ENCODE measurements at regions not wholly inside any gene's neighbourhood (a gene's known extent, or its start where the extent isn't known, plus 50 kb on each side); places are given as distances from the start of the nearest gene placed in this dataset.

GRCh38 chr1:213921311-213921710 is 66.5 kb upstream of the PROX1 start:
- Histone ChIP-seq H3K9me3 (ENCODE audit: control insufficient read depth in 3 of 3, low read length in 3 of 3) (no peaks in the 10 kb centered on the region), H3K27me3 (ENCODE audit: control insufficient read depth in 3 of 3, insufficient read depth in 3 of 3, low read length in 3 of 3) (no peaks in the 10 kb centered on the region), H3K4me3 (ENCODE audit: low read length in 3 of 3) (no peak overlapping the region)

GRCh38 chr1:213921712-213922111 is 66.1 kb upstream of the PROX1 start:
- H3K36me3 ChIP-seq (ENCODE audit: control insufficient read depth in 3 of 3, insufficient read depth in 3 of 3, low read length in 3 of 3), result no peaks in the 10 kb centered on the region
- no peak overlapping the region for H3K27ac ChIP-seq (ENCODE audit: low read depth, low read length)

More at GRCh38 chr1:213921311-213921710, 66.5 kb upstream of the PROX1 start:
- Histone ChIP-seq H3K36me3 (ENCODE audit: control insufficient read depth in 3 of 3, insufficient read depth in 3 of 3, low read length in 3 of 3) (no peaks in the 10 kb centered on the region), H3K27ac (ENCODE audit: low read depth, low read length) (no peak overlapping the region), H3K4me1 (ENCODE audit: control insufficient read depth in 3 of 3, insufficient read depth in 3 of 3, low read length in 3 of 3) (no peaks in the 10 kb centered on the region), H3K9ac (ENCODE audit: low read depth in 1 of 3, low read length in 3 of 3) (no peak overlapping the region)

GRCh38 chr1:213925531-213926182 is 62.1 kb upstream of the PROX1 start:
- H3K9ac ChIP-seq (ENCODE audit: low read depth in 1 of 3, low read length in 3 of 3), result no peak overlapping the region
- no peaks in the 10 kb centered on the region for H3K27me3 ChIP-seq (ENCODE audit: control insufficient read depth in 3 of 3, insufficient read depth in 3 of 3, low read length in 3 of 3)
- H3K9me3 ChIP-seq (ENCODE audit: control insufficient read depth in 3 of 3, low read length in 3 of 3), result no peaks in the 10 kb centered on the region
- H3K4me3 ChIP-seq (ENCODE audit: low read length in 3 of 3), result no peak overlapping the region
- no peak overlapping the region for H3K27ac ChIP-seq (ENCODE audit: low read depth, low read length)
- H3K4me1 ChIP-seq (ENCODE audit: control insufficient read depth in 3 of 3, insufficient read depth in 3 of 3, low read length in 3 of 3), result no peaks in the 10 kb centered on the region
- no peaks in the 10 kb centered on the region for H3K36me3 ChIP-seq (ENCODE audit: control insufficient read depth in 3 of 3, insufficient read depth in 3 of 3, low read length in 3 of 3)

More at GRCh38 chr1:213921712-213922111, 66.1 kb upstream of the PROX1 start:
- Histone ChIP-seq H3K4me3 (ENCODE audit: low read length in 3 of 3) (no peak overlapping the region), H3K9me3 (ENCODE audit: control insufficient read depth in 3 of 3, low read length in 3 of 3) (no peaks in the 10 kb centered on the region), H3K9ac (ENCODE audit: low read depth in 1 of 3, low read length in 3 of 3) (no peak overlapping the region), H3K4me1 (ENCODE audit: control insufficient read depth in 3 of 3, insufficient read depth in 3 of 3, low read length in 3 of 3) (no peaks in the 10 kb centered on the region), H3K27me3 (ENCODE audit: control insufficient read depth in 3 of 3, insufficient read depth in 3 of 3, low read length in 3 of 3) (no peaks in the 10 kb centered on the region)

GRCh38 chr1:213927846-213928245 is 59.9 kb upstream of the PROX1 start:
- peaks cover 0 to 6% (median 0%) of the 10 kb centered on the region in 3 donors for H3K27me3 ChIP-seq (ENCODE audit: control insufficient read depth in 3 of 3, insufficient read depth in 3 of 3, low read length in 3 of 3)
- no peaks in the 10 kb centered on the region for H3K36me3 ChIP-seq (ENCODE audit: control insufficient read depth in 3 of 3, insufficient read depth in 3 of 3, low read length in 3 of 3)
- no peaks in the 10 kb centered on the region for H3K4me1 ChIP-seq (ENCODE audit: control insufficient read depth in 3 of 3, insufficient read depth in 3 of 3, low read length in 3 of 3)

GRCh38 chr1:213929398-213929797 is 58.4 kb upstream of the PROX1 start:
- H3K4me3 ChIP-seq (ENCODE audit: low read length in 3 of 3), result no peak overlapping the region
- no peaks in the 10 kb centered on the region for H3K36me3 ChIP-seq (ENCODE audit: control insufficient read depth in 3 of 3, insufficient read depth in 3 of 3, low read length in 3 of 3)
- no peaks in the 10 kb centered on the region for H3K4me1 ChIP-seq (ENCODE audit: control insufficient read depth in 3 of 3, insufficient read depth in 3 of 3, low read length in 3 of 3)
- H3K9me3 ChIP-seq (ENCODE audit: control insufficient read depth in 3 of 3, low read length in 3 of 3), result no peaks in the 10 kb centered on the region
- no peak overlapping the region for H3K9ac ChIP-seq (ENCODE audit: low read depth in 1 of 3, low read length in 3 of 3)
- no peak overlapping the region for H3K27ac ChIP-seq (ENCODE audit: low read depth, low read length)
- H3K27me3 ChIP-seq (ENCODE audit: control insufficient read depth in 3 of 3, insufficient read depth in 3 of 3, low read length in 3 of 3), result peaks cover 0 to 6% (median 0%) of the 10 kb centered on the region in 3 donors

More at GRCh38 chr1:213927846-213928245, 59.9 kb upstream of the PROX1 start:
- Histone ChIP-seq H3K4me3 (ENCODE audit: low read length in 3 of 3) (no peak overlapping the region), H3K9me3 (ENCODE audit: control insufficient read depth in 3 of 3, low read length in 3 of 3) (no peaks in the 10 kb centered on the region), H3K9ac (ENCODE audit: low read depth in 1 of 3, low read length in 3 of 3) (no peak overlapping the region), H3K27ac (ENCODE audit: low read depth, low read length) (no peak overlapping the region)

GRCh38 chr1:213931836-213932235 is 55.9 kb upstream of the PROX1 start:
- Histone ChIP-seq H3K36me3 (ENCODE audit: control insufficient read depth in 3 of 3, insufficient read depth in 3 of 3, low read length in 3 of 3) (no peaks in the 10 kb centered on the region), H3K27ac (ENCODE audit: low read depth, low read length) (no peak overlapping the region), H3K9ac (ENCODE audit: low read depth in 1 of 3, low read length in 3 of 3) (no peak overlapping the region), H3K27me3 (ENCODE audit: control insufficient read depth in 3 of 3, insufficient read depth in 3 of 3, low read length in 3 of 3) (peaks cover 0 to 7% (median 0%) of the 10 kb centered on the region in 3 donors), H3K4me1 (ENCODE audit: control insufficient read depth in 3 of 3, insufficient read depth in 3 of 3, low read length in 3 of 3) (peaks cover 0 to 3% (median 0%) of the 10 kb centered on the region in 3 donors), H3K4me3 (ENCODE audit: low read length in 3 of 3) (no peak overlapping the region), H3K9me3 (ENCODE audit: control insufficient read depth in 3 of 3, low read length in 3 of 3) (no peaks in the 10 kb centered on the region)

GRCh38 chr1:213933336-213933735 is 54.4 kb upstream of the PROX1 start:
- Histone ChIP-seq H3K9ac (ENCODE audit: low read depth in 1 of 3, low read length in 3 of 3) (no peak overlapping the region), H3K27me3 (ENCODE audit: control insufficient read depth in 3 of 3, insufficient read depth in 3 of 3, low read length in 3 of 3) (peaks cover 0 to 9% (median 0%) of the 10 kb centered on the region in 3 donors), H3K36me3 (ENCODE audit: control insufficient read depth in 3 of 3, insufficient read depth in 3 of 3, low read length in 3 of 3) (no peaks in the 10 kb centered on the region), H3K4me3 (ENCODE audit: low read length in 3 of 3) (no peak overlapping the region), H3K27ac (ENCODE audit: low read depth, low read length) (no peak overlapping the region), H3K9me3 (ENCODE audit: control insufficient read depth in 3 of 3, low read length in 3 of 3) (no peaks in the 10 kb centered on the region), H3K4me1 (ENCODE audit: control insufficient read depth in 3 of 3, insufficient read depth in 3 of 3, low read length in 3 of 3) (peaks cover 0 to 3% (median 0%) of the 10 kb centered on the region in 3 donors)

- Histone ChIP-seq H3K9ac (ENCODE audit: low read depth in 1 of 3, low read length in 3 of 3) (no peak overlapping the region), H3K27ac (ENCODE audit: low read depth, low read length) (no peak overlapping the region), H3K4me3 (ENCODE audit: low read length in 3 of 3) (no peak overlapping the region), H3K27me3 (ENCODE audit: control insufficient read depth in 3 of 3, insufficient read depth in 3 of 3, low read length in 3 of 3) (peaks cover 0 to 9% (median 0%) of the 10 kb centered on the region in 3 donors), H3K4me1 (ENCODE audit: control insufficient read depth in 3 of 3, insufficient read depth in 3 of 3, low read length in 3 of 3) (peaks cover 0 to 3% (median 0%) of the 10 kb centered on the region in 3 donors), H3K9me3 (ENCODE audit: control insufficient read depth in 3 of 3, low read length in 3 of 3) (no peaks in the 10 kb centered on the region), H3K36me3 (ENCODE audit: control insufficient read depth in 3 of 3, insufficient read depth in 3 of 3, low read length in 3 of 3) (no peaks in the 10 kb centered on the region)
These were observed 53.1 kb upstream of the PROX1 start for GRCh38 chr1:213934649-213935048.

- Histone ChIP-seq H3K36me3 (ENCODE audit: control insufficient read depth in 3 of 3, insufficient read depth in 3 of 3, low read length in 3 of 3) (no peaks in the 10 kb centered on the region), H3K27ac (ENCODE audit: low read depth, low read length) (no peak overlapping the region), H3K4me1 (ENCODE audit: control insufficient read depth in 3 of 3, insufficient read depth in 3 of 3, low read length in 3 of 3) (peaks cover 0 to 3% (median 0%) of the 10 kb centered on the region in 3 donors), H3K9me3 (ENCODE audit: control insufficient read depth in 3 of 3, low read length in 3 of 3) (no peaks in the 10 kb centered on the region), H3K9ac (ENCODE audit: low read depth in 1 of 3, low read length in 3 of 3) (no peak overlapping the region), H3K27me3 (ENCODE audit: control insufficient read depth in 3 of 3, insufficient read depth in 3 of 3, low read length in 3 of 3) (peaks cover 0 to 3% (median 0%) of the 10 kb centered on the region in 3 donors), H3K4me3 (ENCODE audit: low read length in 3 of 3) (no peak overlapping the region)
These were observed 51.2 kb upstream of the PROX1 start for GRCh38 chr1:213936571-213936970.

All from skeletal muscle tissue (tissue), 3 donors.